Gastroesophageal sphincter (tissue), 4 donors: ENCODE measurements at regions not wholly inside any gene's neighbourhood (a gene's known extent, or its start where the extent isn't known, plus 50 kb on each side); places are given as distances from the start of the nearest gene placed in this dataset.

Source experiments
- ATAC-seq: fragments of 150-250 bp; one replicate; pipeline ENCODE4 v1.9.1; 2016; ENCODE audit warnings: mild to moderate bottlenecking, moderate library complexity
- H3K27ac ChIP-seq, 4 donors: fragments of 200-600 bp; sonication (generic) in 3 of 4; 1 replicate in 3 of 4; 2 replicates in 1 of 4; pipeline ENCODE4 v1.5.1; 2016 to 2019
- H3K27me3 ChIP-seq: fragments of 200-600 bp; sonication (generic); one replicate; pipeline ENCODE4 v1.5.1; 2019
- H3K36me3 ChIP-seq, 2 donors: fragments of 200-600 bp; sonication (generic); one replicate each; pipeline ENCODE4 v1.5.1; 2019; ENCODE audit warnings: control low read depth in 1 of 2
- H3K4me1 ChIP-seq, 3 donors: fragments of 200-600 bp; sonication (generic); 1 replicate in 2 of 3; 2 replicates in 1 of 3; pipeline ENCODE4 v1.5.1; 2016 to 2019; ENCODE audit warnings: control low read depth in 2 of 3
- H3K4me3 ChIP-seq, 2 donors: fragments of 200-600 bp; sonication (generic); one replicate each; pipeline ENCODE4 v1.5.1; 2019; ENCODE audit warnings: mild to moderate bottlenecking in 1 of 2, moderate library complexity in 1 of 2
- H3K9me3 ChIP-seq, 3 donors: fragments of 200-600 bp; sonication (generic); one replicate each; pipeline ENCODE4 v1.5.1; 2017 to 2019; ENCODE audit warnings: control low read depth in 2 of 3
- EP300 ChIP-seq: sonication (generic); formaldehyde crosslinking; IDR thresholded peaks from one replicate; pipeline ENCODE4 v1.6.1; 2017; ENCODE audit warnings: antibody characterized with exemption, mild to moderate bottlenecking
- POLR2A ChIP-seq, 2 donors: fragments of 450-650 bp; IDR thresholded peaks; one replicate each; pipeline ENCODE4 v1.6.1; 2017; ENCODE audit warnings: antibody characterized with exemption in 2 of 2, mild to moderate bottlenecking in 2 of 2, moderate library complexity in 1 of 2
- POLR2AphosphoS5 ChIP-seq: sonication (generic); formaldehyde crosslinking; IDR thresholded peaks from one replicate; pipeline ENCODE4 v1.6.1; 2017; ENCODE audit warnings: antibody characterized with exemption
- WGBS, 2 donors: methylation state at CpG; one replicate each; pipeline ENCODE4 v1.1.5; 2018; ENCODE audit warnings: low coverage in 1 of 2; 5-methylcytosine and 5-hydroxymethylcytosine counted together
- TF ChIP-seq, protein P1 (sequence below), 4 experiments: fragments of 200-600 bp in 2 of 4; fragments of 450-650 bp in 2 of 4; sonication (generic) in 1 of 4; IDR thresholded peaks; one replicate each; pipeline ENCODE4 v1.5.1; 2017 to 2019; ENCODE audit warnings: antibody characterized with exemption in 4 of 4, mild to moderate bottlenecking in 2 of 4, moderate library complexity in 2 of 4

DNA sequence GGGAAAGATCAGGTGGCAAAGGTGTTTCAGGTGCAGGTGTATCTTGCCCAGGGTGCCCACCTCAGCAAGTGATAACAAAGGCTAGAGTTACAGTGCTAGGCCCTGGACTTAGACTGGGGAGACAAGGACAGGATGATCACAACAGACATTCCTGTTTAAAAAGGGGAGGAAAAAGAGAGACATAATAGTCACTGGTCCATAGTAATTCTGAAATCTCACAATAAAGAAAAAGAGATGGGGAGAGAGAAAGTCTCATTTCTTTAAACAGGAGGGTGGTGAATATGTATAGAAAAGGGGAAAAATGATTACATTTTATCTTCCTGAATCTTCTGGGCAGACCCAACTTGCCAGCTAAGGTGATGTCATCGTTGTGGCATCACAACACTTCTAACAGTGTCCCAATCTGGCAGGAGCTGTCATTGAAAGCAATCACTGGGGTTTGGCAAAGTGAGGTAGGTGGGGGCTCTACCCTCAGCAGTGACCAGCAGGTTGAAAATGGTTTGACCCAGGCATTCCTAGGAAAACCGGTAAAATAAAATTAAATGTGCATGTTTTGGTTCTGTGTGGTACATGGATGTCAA, 99.5 kb downstream of the ZNF621 start:
- Histone ChIP-seq H3K4me3 (no peak overlapping the region), H3K4me1 (no peaks in the 10 kb centered on the region), H3K27ac (no peak overlapping the region), H3K9me3 (peaks cover 0 to 37% (median 0%) of the 10 kb centered on the region in 3 donors), H3K27me3 (peaks cover 2% of the 10 kb centered on the region), H3K36me3 (no peaks in the 10 kb centered on the region)
- TF ChIP-seq EP300 (no peak), POLR2A (IDR thresholded peaks at IDR 0.05) (no peak), POLR2AphosphoS5 (no peak)
- TF ChIP-seq, protein P1, sequence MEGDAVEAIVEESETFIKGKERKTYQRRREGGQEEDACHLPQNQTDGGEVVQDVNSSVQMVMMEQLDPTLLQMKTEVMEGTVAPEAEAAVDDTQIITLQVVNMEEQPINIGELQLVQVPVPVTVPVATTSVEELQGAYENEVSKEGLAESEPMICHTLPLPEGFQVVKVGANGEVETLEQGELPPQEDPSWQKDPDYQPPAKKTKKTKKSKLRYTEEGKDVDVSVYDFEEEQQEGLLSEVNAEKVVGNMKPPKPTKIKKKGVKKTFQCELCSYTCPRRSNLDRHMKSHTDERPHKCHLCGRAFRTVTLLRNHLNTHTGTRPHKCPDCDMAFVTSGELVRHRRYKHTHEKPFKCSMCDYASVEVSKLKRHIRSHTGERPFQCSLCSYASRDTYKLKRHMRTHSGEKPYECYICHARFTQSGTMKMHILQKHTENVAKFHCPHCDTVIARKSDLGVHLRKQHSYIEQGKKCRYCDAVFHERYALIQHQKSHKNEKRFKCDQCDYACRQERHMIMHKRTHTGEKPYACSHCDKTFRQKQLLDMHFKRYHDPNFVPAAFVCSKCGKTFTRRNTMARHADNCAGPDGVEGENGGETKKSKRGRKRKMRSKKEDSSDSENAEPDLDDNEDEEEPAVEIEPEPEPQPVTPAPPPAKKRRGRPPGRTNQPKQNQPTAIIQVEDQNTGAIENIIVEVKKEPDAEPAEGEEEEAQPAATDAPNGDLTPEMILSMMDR (IDR thresholded peaks at IDR 0.05), result no peak
- 73 to 82% methylated on average over 2 of the region's 2 CpGs for WGBS, 2 donors
- ATAC-seq, result no peak

- TF ChIP-seq, protein P1 (IDR thresholded peaks at IDR 0.05), result no peak
- TF ChIP-seq POLR2AphosphoS5, result no peak
- no peak for TF ChIP-seq POLR2A (IDR thresholded peaks at IDR 0.05)
- TF ChIP-seq EP300, result no peak
- Histone ChIP-seq H3K27ac (no peak overlapping the region), H3K9me3 (peaks cover 0 to 50% (median 0%) of the 10 kb centered on the region in 3 donors), H3K4me1 (no peaks in the 10 kb centered on the region), H3K27me3 (no peaks in the 10 kb centered on the region), H3K4me3 (no peak overlapping the region), H3K36me3 (no peaks in the 10 kb centered on the region)
- WGBS, 2 donors, result 67 to 91% methylated on average over 1 of the region's 1 CpG
- ATAC-seq, result no peak
Measured at GRCh38 chr3:40627095-40627494, 102.3 kb downstream of the ZNF621 start.

- no peak for TF ChIP-seq POLR2AphosphoS5
- TF ChIP-seq POLR2A (IDR thresholded peaks at IDR 0.05), result no peak
- TF ChIP-seq EP300, result no peak
- TF ChIP-seq, protein P1 (IDR thresholded peaks at IDR 0.05), result no peak
- ATAC-seq, result no peak
- Histone ChIP-seq H3K36me3 (no peaks in the 10 kb centered on the region), H3K4me3 (no peak overlapping the region), H3K27ac (no peak overlapping the region), H3K4me1 (no peaks in the 10 kb centered on the region), H3K9me3 (peaks cover 0 to 53% (median 0%) of the 10 kb centered on the region in 3 donors), H3K27me3 (no peaks in the 10 kb centered on the region)
- 83 to 97% methylated on average over 2 to 3 of the region's 3 CpGs for WGBS, 2 donors
Measured at GRCh38 chr3:40628984-40629383, 104.2 kb downstream of the ZNF621 start.

DNA sequence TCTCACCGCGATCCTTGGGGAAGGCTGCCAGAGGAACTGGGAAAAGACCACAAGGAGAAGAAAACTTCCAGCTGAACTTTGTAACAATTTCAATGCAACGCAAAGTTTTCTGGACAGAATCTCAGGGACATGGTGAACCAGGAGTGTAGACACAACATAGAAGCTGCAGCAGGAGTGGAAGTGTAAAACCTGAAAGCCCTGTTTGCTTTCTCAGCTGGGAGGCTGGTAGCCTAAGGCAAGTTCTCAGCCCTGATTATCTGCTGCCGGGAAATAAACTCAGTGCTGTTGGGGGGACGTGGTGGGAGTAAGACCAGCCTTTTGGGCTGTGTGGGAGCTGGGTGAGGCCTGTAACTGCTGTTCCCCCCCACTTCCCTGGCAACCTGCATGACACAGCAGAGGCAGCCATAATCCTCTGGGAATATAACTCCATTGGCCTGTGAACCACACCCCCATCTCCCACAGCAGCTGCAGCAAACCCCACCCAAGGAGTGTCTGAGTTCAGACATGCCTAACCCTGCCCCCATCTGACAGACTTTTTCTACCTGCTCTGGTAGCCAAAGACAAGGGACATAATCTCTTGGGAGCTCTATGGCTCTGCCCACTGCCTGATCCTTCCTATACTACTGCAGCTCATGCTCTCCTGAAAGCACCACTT, 106.7 kb downstream of the ZNF621 start:
- no peaks in the 10 kb centered on the region for H3K27me3 ChIP-seq
- no peak overlapping the region for H3K27ac ChIP-seq

More for the DNA sequence above, 106.7 kb downstream of the ZNF621 start:
- Histone ChIP-seq H3K9me3 (peaks cover 0 to 60% (median 0%) of the 10 kb centered on the region in 3 donors), H3K36me3 (no peaks in the 10 kb centered on the region), H3K4me1 (no peaks in the 10 kb centered on the region), H3K4me3 (no peak overlapping the region)
- no peak for ATAC-seq
- no peak for TF ChIP-seq POLR2A (IDR thresholded peaks at IDR 0.05)
- TF ChIP-seq, protein P1 (IDR thresholded peaks at IDR 0.05), result no peak
- TF ChIP-seq EP300, result no peak
- TF ChIP-seq POLR2AphosphoS5, result no peak
- 75 to 90% methylated on average over 4 to 5 of the region's 5 CpGs for WGBS, 2 donors
